Posterior cingulate gyrus (tissue), 11 donors: ENCODE measurements at regions not wholly inside any gene's neighbourhood (a gene's known extent, or its start where the extent isn't known, plus 50 kb on each side); places are given as distances from the start of the nearest gene placed in this dataset.

ENCODE experiments used
- DNase-seq, 10 donors: peaks; one replicate each; pipeline versions ENCODE4 v3.0.0 to v3.0.0-alpha.2; 2020 to 2021; ENCODE audit warnings: mixed read lengths in 3 of 10
- intact Hi-C: fragments of 100-400 bp; cut with DNase I; formaldehyde crosslinking; loops from one replicate; pipeline ENCODE4 v1.15.1; 2023

- intact Hi-C loops: loop anchor here (5.0 kb wide), 1 partner anchor 63 kb away; the partner anchor contains the start of gene NOL4
- DNase-seq: peak in 3 of 10 donors; percentile 12 to 57 (median 42)
Measured at GRCh38 chr18:34159691-34160185, 65.0 kb downstream of the NOL4 start.

- peak; percentile 45 to 94 (median 68) for DNase-seq
- intact Hi-C loops: loop anchor here (5.0 kb wide), 1 partner anchor 63 kb away; the partner anchor contains the start of gene NOL4
Measured at GRCh38 chr18:34158881-34159690, 65.6 kb downstream of the NOL4 start.

- no peak for DNase-seq
- intact Hi-C loops: no loop called here
Measured at GRCh38 chr18:34153711-34154110, 71.0 kb downstream of the NOL4 start.

- DNase-seq: no peak
- intact Hi-C loops: no loop called here
Measured at GRCh38 chr18:34131006-34131405, 93.7 kb downstream of the NOL4 start.

- DNase-seq: no peak
- intact Hi-C loops: loop anchor here (10.0 kb wide), 1 partner anchor 656 kb away; no protein-coding TSS in a partner anchor
Measured at GRCh38 chr18:34128436-34128835, 96.3 kb downstream of the NOL4 start.

GRCh38 chr18:34126121-34126520 is 98.6 kb downstream of the NOL4 start:
- no peak for DNase-seq
- intact Hi-C loops: loop anchor here (10.0 kb wide), 1 partner anchor 659 kb away; no protein-coding TSS in a partner anchor

- peak in 1 of 10 donors; percentile 16 for DNase-seq
- intact Hi-C loops: loop anchor here (1.0 to 10.0 kb wide), 2 partner anchors 199 to 662 kb away; no protein-coding TSS in a partner anchor
Measured at GRCh38 chr18:34122724-34123334, 101.9 kb downstream of the NOL4 start.

- DNase-seq: no peak
- intact Hi-C loops: loop anchor here (10.0 kb wide), 1 partner anchor 664 kb away; no protein-coding TSS in a partner anchor
Measured at GRCh38 chr18:34121200-34121721, 103.5 kb downstream of the NOL4 start.

GRCh38 chr18:34120294-34120693 is 104.4 kb downstream of the NOL4 start:
- no peak for DNase-seq
- intact Hi-C loops: loop anchor here (10.0 kb wide), 1 partner anchor 665 kb away; no protein-coding TSS in a partner anchor

GRCh38 chr18:34117319-34117718 is 107.4 kb downstream of the NOL4 start:
- DNase-seq: no peak
- intact Hi-C loops: no loop called here

GRCh38 chr18:34115409-34116081 is 109.2 kb downstream of the NOL4 start:
- intact Hi-C loops: no loop called here
- no peak for DNase-seq

- intact Hi-C loops: no loop called here
- DNase-seq: no peak
Measured at GRCh38 chr18:34114996-34115395, 109.7 kb downstream of the NOL4 start.

- intact Hi-C loops: no loop called here
Measured at GRCh38 chr18:34108206-34108605, 116.5 kb downstream of the NOL4 start.

GRCh38 chr18:34098109-34098508 is 126.6 kb downstream of the NOL4 start:
- no peak for DNase-seq
- intact Hi-C loops: no loop called here

More at GRCh38 chr18:34108206-34108605, 116.5 kb downstream of the NOL4 start:
- no peak for DNase-seq

- DNase-seq: no peak
- intact Hi-C loops: no loop called here
Measured at GRCh38 chr18:34097312-34097711, 127.4 kb downstream of the NOL4 start.

- intact Hi-C loops: no loop called here
- DNase-seq: no peak
Measured at GRCh38 chr18:34094148-34094547, 130.6 kb downstream of the NOL4 start.

- intact Hi-C loops: no loop called here
- no peak for DNase-seq
Measured at GRCh38 chr18:34092796-34093195, 131.9 kb downstream of the NOL4 start.

GRCh38 chr18:34086370-34086769 is 138.3 kb downstream of the NOL4 start:
- intact Hi-C loops: no loop called here

GRCh38 chr18:34085140-34085739 is 139.5 kb downstream of the NOL4 start:
- intact Hi-C loops: no loop called here
- no peak for DNase-seq

More at GRCh38 chr18:34086370-34086769, 138.3 kb downstream of the NOL4 start:
- DNase-seq: no peak

GRCh38 chr18:34084635-34085034 is 140.1 kb downstream of the NOL4 start:
- intact Hi-C loops: no loop called here
- no peak for DNase-seq
